Lower leg skin (tissue), 3 donors: ENCODE measurements at regions not wholly inside any gene's neighbourhood (a gene's known extent, or its start where the extent isn't known, plus 50 kb on each side); places are given as distances from the start of the nearest gene placed in this dataset.

Source experiments
- POLR2A ChIP-seq, 2 donors: fragments of 450-650 bp; IDR thresholded peaks; one replicate each; pipeline ENCODE4 v1.6.1; 2016 to 2017; ENCODE audit warnings: antibody characterized with exemption in 2 of 2, mild to moderate bottlenecking in 1 of 2, moderate library complexity in 1 of 2
- TF ChIP-seq, protein P1 (sequence below), 3 donors: fragments of 450-650 bp; IDR thresholded peaks; one replicate each; pipeline ENCODE4 v1.5.1; 2016; ENCODE audit warnings: antibody characterized with exemption in 3 of 3, mild to moderate bottlenecking in 3 of 3, moderate library complexity in 2 of 3

DNA sequence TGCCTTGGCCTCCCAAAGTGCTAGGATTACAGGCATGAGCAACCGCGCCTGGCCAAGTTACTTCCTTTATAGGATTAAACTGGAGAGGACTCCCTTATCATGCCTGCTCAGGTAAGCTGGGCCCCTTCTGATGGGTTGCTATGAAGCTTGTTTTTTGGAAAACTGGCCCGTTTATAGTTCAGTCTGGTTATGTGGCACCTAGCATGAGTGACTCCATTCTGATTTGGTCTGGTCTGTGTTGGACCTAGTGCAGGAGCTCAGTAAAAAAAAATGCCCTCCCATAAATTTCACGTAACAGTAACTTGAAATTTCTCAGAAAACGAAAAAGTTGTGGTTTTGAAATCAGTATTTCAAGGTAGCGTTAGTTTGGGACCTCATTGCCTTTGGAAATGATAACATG is 448.4 kb downstream of the HACE1 start:
- TF ChIP-seq, protein P1, sequence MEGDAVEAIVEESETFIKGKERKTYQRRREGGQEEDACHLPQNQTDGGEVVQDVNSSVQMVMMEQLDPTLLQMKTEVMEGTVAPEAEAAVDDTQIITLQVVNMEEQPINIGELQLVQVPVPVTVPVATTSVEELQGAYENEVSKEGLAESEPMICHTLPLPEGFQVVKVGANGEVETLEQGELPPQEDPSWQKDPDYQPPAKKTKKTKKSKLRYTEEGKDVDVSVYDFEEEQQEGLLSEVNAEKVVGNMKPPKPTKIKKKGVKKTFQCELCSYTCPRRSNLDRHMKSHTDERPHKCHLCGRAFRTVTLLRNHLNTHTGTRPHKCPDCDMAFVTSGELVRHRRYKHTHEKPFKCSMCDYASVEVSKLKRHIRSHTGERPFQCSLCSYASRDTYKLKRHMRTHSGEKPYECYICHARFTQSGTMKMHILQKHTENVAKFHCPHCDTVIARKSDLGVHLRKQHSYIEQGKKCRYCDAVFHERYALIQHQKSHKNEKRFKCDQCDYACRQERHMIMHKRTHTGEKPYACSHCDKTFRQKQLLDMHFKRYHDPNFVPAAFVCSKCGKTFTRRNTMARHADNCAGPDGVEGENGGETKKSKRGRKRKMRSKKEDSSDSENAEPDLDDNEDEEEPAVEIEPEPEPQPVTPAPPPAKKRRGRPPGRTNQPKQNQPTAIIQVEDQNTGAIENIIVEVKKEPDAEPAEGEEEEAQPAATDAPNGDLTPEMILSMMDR (IDR thresholded peaks at IDR 0.05) = no peak
- no peak for TF ChIP-seq POLR2A (IDR thresholded peaks at IDR 0.05)
